GM23338 (cell line): ENCODE measurements at regions not wholly inside any gene's neighbourhood (a gene's known extent, or its start where the extent isn't known, plus 50 kb on each side); places are given as distances from the start of the nearest gene placed in this dataset.

Experiments used
- CREB1 ChIP-seq: fragments of 250-450 bp; sonication (Bioruptor Pico); IDR thresholded peaks from 2 replicates; pipeline ENCODE4 v1.5.0; 2020; ENCODE audit warnings: low read depth, mild to moderate bottlenecking, moderate library complexity
- EZH2 ChIP-seq: fragments of 200-600 bp; sonication (generic); IDR thresholded peaks from one replicate; pipeline ENCODE4 v1.8.0; 2017; ENCODE audit warnings: antibody characterized with exemption, mild to moderate bottlenecking, low read depth; ENCODE audit not compliant: unreplicated experiment
- EZH2phosphoT487 ChIP-seq: fragments of 200-600 bp; sonication (generic); IDR thresholded peaks from one replicate; pipeline ENCODE4 v1.8.1; 2018; ENCODE audit warnings: antibody characterized with exemption; ENCODE audit not compliant: unreplicated experiment
- JUNB ChIP-seq: IDR thresholded peaks from one replicate; pipeline ENCODE4 v1.6.1; 2016; ENCODE audit warnings: antibody characterized with exemption; ENCODE audit not compliant: unreplicated experiment
- POLR2AphosphoS5 ChIP-seq: IDR thresholded peaks from 2 replicates; pipeline ENCODE4 v1.6.1; 2016; ENCODE audit warnings: antibody characterized with exemption, low read depth
- TF ChIP-seq, protein P1 (sequence below), 2 experiments: fragments of 200-600 bp in 1 of 2; sonication (generic) in 1 of 2; conservative IDR thresholded peaks; 2 replicates each; pipeline versions ENCODE4 v1.5.1 to v1.6.1; 2016 to 2017; ENCODE audit warnings: antibody characterized with exemption in 2 of 2, low read depth in 2 of 2, mild to moderate bottlenecking in 2 of 2, moderate library complexity in 1 of 2
- TF ChIP-seq, protein P2 (sequence below): IDR thresholded peaks from one replicate; pipeline ENCODE4 v1.6.1; 2018; ENCODE audit warnings: antibody characterized with exemption; ENCODE audit not compliant: unreplicated experiment

DNA sequence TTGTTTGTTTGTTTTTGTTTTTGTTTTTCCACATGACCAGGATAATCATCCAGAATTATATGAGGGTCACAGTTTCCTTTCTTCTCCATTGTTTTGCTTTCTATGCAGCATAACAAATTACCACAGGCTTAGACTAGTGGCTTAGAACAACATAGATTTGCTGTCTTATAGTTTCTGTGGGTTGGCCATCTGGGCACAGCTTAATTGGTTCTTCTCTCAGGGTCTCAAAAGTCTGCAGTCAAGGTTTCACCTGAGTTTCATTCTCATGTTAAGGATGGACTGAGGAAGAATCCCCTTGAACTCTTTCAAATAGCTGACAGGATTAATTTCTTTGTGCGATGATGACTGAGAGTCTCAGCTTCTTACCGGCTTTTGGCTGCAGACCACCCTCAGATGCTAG is 559.8 kb downstream of the PRDM9 start:
- TF ChIP-seq, protein P1, sequence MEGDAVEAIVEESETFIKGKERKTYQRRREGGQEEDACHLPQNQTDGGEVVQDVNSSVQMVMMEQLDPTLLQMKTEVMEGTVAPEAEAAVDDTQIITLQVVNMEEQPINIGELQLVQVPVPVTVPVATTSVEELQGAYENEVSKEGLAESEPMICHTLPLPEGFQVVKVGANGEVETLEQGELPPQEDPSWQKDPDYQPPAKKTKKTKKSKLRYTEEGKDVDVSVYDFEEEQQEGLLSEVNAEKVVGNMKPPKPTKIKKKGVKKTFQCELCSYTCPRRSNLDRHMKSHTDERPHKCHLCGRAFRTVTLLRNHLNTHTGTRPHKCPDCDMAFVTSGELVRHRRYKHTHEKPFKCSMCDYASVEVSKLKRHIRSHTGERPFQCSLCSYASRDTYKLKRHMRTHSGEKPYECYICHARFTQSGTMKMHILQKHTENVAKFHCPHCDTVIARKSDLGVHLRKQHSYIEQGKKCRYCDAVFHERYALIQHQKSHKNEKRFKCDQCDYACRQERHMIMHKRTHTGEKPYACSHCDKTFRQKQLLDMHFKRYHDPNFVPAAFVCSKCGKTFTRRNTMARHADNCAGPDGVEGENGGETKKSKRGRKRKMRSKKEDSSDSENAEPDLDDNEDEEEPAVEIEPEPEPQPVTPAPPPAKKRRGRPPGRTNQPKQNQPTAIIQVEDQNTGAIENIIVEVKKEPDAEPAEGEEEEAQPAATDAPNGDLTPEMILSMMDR (conservative IDR thresholded peaks at IDR 0.05; ENCODE audit: low read depth in 2 of 2), result no peak
- TF ChIP-seq EZH2phosphoT487 (no peak), CREB1 (no peak), POLR2AphosphoS5 (no peak), EZH2 (no peak), JUNB (no peak)
- TF ChIP-seq, protein P2, sequence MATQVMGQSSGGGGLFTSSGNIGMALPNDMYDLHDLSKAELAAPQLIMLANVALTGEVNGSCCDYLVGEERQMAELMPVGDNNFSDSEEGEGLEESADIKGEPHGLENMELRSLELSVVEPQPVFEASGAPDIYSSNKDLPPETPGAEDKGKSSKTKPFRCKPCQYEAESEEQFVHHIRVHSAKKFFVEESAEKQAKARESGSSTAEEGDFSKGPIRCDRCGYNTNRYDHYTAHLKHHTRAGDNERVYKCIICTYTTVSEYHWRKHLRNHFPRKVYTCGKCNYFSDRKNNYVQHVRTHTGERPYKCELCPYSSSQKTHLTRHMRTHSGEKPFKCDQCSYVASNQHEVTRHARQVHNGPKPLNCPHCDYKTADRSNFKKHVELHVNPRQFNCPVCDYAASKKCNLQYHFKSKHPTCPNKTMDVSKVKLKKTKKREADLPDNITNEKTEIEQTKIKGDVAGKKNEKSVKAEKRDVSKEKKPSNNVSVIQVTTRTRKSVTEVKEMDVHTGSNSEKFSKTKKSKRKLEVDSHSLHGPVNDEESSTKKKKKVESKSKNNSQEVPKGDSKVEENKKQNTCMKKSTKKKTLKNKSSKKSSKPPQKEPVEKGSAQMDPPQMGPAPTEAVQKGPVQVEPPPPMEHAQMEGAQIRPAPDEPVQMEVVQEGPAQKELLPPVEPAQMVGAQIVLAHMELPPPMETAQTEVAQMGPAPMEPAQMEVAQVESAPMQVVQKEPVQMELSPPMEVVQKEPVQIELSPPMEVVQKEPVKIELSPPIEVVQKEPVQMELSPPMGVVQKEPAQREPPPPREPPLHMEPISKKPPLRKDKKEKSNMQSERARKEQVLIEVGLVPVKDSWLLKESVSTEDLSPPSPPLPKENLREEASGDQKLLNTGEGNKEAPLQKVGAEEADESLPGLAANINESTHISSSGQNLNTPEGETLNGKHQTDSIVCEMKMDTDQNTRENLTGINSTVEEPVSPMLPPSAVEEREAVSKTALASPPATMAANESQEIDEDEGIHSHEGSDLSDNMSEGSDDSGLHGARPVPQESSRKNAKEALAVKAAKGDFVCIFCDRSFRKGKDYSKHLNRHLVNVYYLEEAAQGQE, result no peak
